PC-3 (cell line): ENCODE measurements at regions not wholly inside any gene's neighbourhood (a gene's known extent, or its start where the extent isn't known, plus 50 kb on each side); places are given as distances from the start of the nearest gene placed in this dataset.
"Not testable (repeated sequence)": the region's sequence is repeated elsewhere in the genome, so short reads cannot be mapped to it uniquely, and the experiment has no call there.

Experiments
- ATAC-seq: fragments of 200-7000 bp; cut with Tn5 transposase; 2 replicates; pipeline ENCODE4 v1.9.1; 2020; ENCODE audit warnings: mild to moderate bottlenecking, moderate library complexity
- BruUV-seq: library from RNA; stranded (reverse); fragments of 400-500 nt; replicated peaks from 2 replicates; lab custom pipeline; 2021; lab: Mats Ljungman, UMichigan
- CTCF ChIA-PET: fragments of 300-600 bp; sonication (Branson Sonifier 250); formaldehyde crosslinking; loops from one replicate; lab custom pipeline; 2022; ENCODE audit warnings: antibody characterized with exemption; lab: Charles Lee
- POLR2A ChIA-PET: fragments of 300-600 bp; sonication (Branson Sonifier 250); formaldehyde crosslinking; loops from one replicate; lab custom pipeline; 2022; ENCODE audit warnings: antibody characterized with exemption; ENCODE audit not compliant: unreplicated experiment; lab: Charles Lee
- DNase-seq: peaks from one replicate; pipeline ENCODE4 v3.0.0-alpha.2; 2015
- H2AFZ ChIP-seq: fragments of 300-600 bp; sonication (generic); 2 replicates; pipeline ENCODE4 v1.6.0; 2016; ENCODE audit warnings: antibody characterized with exemption, low read length
- H3F3A ChIP-seq: fragments of 300-600 bp; sonication (generic); one replicate; pipeline ENCODE4 v1.6.0; 2017; ENCODE audit warnings: antibody characterized with exemption, low read length, control low read depth, mild to moderate bottlenecking; ENCODE audit not compliant: unreplicated experiment
- H3K27ac ChIP-seq: fragments of 300-600 bp; sonication (generic); 2 replicates; pipeline ENCODE4 v1.5.1; 2016; ENCODE audit warnings: mild to moderate bottlenecking, low read length
- H3K27me3 ChIP-seq: fragments of 300-600 bp; sonication (generic); 2 replicates; pipeline ENCODE4 v1.6.1; 2016; ENCODE audit warnings: low read length, mixed read lengths
- H3K36me3 ChIP-seq: fragments of 300-600 bp; sonication (generic); 2 replicates; pipeline ENCODE4 v1.6.1; 2016; ENCODE audit warnings: low read depth, mixed run types, low read length, mixed read lengths
- H3K4me1 ChIP-seq: fragments of 300-600 bp; sonication (generic); 2 replicates; pipeline ENCODE4 v1.5.1; 2016; ENCODE audit warnings: low read length; ENCODE audit not compliant: insufficient read depth
- H3K4me2 ChIP-seq: fragments of 300-600 bp; sonication (generic); 2 replicates; pipeline ENCODE4 v1.6.0; 2016; ENCODE audit warnings: low read length
- H3K4me3 ChIP-seq: fragments of 300-600 bp; sonication (generic); 2 replicates; pipeline ENCODE4 v1.5.1; 2016; ENCODE audit warnings: mild to moderate bottlenecking, low read length, mixed read lengths
- H3K79me2 ChIP-seq: fragments of 300-600 bp; sonication (generic); 2 replicates; pipeline ENCODE4 v1.6.1; 2017; ENCODE audit warnings: low read length, mixed read lengths
- H3K9ac ChIP-seq: fragments of 300-600 bp; sonication (generic); 2 replicates; pipeline ENCODE4 v1.6.0; 2016; ENCODE audit warnings: mild to moderate bottlenecking, low read length
- H3K9me2 ChIP-seq: fragments of 300-600 bp; sonication (generic); replicated peaks from 2 replicates; pipeline ENCODE4 v1.6.1; 2016; ENCODE audit warnings: mixed run types, low read length, mixed read lengths
- H3K9me3 ChIP-seq: fragments of 300-600 bp; sonication (generic); 2 replicates; pipeline ENCODE4 v1.6.1; 2016; ENCODE audit warnings: low read length, mixed read lengths
- H4K20me1 ChIP-seq: fragments of 300-600 bp; sonication (generic); 2 replicates; pipeline ENCODE4 v1.6.1; 2016; ENCODE audit warnings: low read length, mixed read lengths
- EZH2 ChIP-seq: fragments of 300-600 bp; sonication (generic); IDR thresholded peaks from one replicate; pipeline ENCODE4 v1.6.1; 2017; ENCODE audit warnings: antibody characterized with exemption, mild to moderate bottlenecking, low read length; ENCODE audit not compliant: unreplicated experiment
- EZH2phosphoT487 ChIP-seq: fragments of 300-600 bp; sonication (generic); IDR thresholded peaks from 2 replicates; pipeline ENCODE4 v1.6.1; 2018; ENCODE audit warnings: mild to moderate bottlenecking, antibody characterized with exemption, low read length, borderline replicate concordance
- intact Hi-C: fragments of 100-400 bp; cut with micrococcal nuclease; formaldehyde crosslinking; loops from 2 replicates; pipeline ENCODE4 v1.9.0; 2023
- TF ChIP-seq, protein P1 (sequence below): fragments of 300-600 bp; sonication (generic); conservative IDR thresholded peaks from 2 replicates; pipeline ENCODE4 v1.5.1; 2017; ENCODE audit warnings: antibody characterized with exemption, low read depth, mild to moderate bottlenecking, low read length

DNA sequence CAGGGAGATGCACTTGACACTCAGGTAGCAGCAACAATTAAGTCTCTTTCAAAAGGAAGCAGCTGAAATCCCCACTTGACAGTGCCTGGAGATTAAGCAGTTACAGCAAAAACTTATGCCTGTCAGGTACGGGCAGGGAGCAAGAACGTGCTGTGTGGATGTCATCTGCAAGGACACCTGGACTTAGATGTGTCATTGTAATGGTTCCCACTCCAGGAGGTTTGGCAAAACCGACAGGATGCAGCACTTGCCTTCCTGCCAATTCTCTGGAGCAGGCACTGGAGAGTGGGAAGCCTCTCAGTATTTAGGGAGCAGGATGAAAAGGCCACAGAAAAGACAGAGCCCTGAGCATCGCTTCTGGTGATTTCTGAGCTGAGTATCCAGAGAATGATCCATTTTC is 292.4 kb downstream of the PDCD6IP start:
- POLR2A ChIA-PET = no interaction called here
- DNase-seq = no peak
- Histone ChIP-seq H3K9ac (no peak overlapping the region), H3K4me3 (no peak overlapping the region), H3K79me2 (no peaks in the 10 kb centered on the region), H3K27me3 (no peaks in the 10 kb centered on the region), H3K27ac (no peak overlapping the region), H3K36me3 (no peaks in the 10 kb centered on the region), H3K4me2 (no peak overlapping the region), H3K9me3 (no peaks in the 10 kb centered on the region), H3K4me1 (no peaks in the 10 kb centered on the region), H2AFZ (no peak overlapping the region), H3F3A (no peaks in the 10 kb centered on the region), H4K20me1 (no peaks in the 10 kb centered on the region), H3K9me2 (no peaks in the 10 kb centered on the region)
- TF ChIP-seq, protein P1, sequence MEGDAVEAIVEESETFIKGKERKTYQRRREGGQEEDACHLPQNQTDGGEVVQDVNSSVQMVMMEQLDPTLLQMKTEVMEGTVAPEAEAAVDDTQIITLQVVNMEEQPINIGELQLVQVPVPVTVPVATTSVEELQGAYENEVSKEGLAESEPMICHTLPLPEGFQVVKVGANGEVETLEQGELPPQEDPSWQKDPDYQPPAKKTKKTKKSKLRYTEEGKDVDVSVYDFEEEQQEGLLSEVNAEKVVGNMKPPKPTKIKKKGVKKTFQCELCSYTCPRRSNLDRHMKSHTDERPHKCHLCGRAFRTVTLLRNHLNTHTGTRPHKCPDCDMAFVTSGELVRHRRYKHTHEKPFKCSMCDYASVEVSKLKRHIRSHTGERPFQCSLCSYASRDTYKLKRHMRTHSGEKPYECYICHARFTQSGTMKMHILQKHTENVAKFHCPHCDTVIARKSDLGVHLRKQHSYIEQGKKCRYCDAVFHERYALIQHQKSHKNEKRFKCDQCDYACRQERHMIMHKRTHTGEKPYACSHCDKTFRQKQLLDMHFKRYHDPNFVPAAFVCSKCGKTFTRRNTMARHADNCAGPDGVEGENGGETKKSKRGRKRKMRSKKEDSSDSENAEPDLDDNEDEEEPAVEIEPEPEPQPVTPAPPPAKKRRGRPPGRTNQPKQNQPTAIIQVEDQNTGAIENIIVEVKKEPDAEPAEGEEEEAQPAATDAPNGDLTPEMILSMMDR = no peak
- TF ChIP-seq EZH2 (no peak), EZH2phosphoT487 (no peak)
- no peak for ATAC-seq
- no TSS peak for BruUV-seq
- intact Hi-C loops = no loop called here
- CTCF ChIA-PET = no interaction called here

DNA sequence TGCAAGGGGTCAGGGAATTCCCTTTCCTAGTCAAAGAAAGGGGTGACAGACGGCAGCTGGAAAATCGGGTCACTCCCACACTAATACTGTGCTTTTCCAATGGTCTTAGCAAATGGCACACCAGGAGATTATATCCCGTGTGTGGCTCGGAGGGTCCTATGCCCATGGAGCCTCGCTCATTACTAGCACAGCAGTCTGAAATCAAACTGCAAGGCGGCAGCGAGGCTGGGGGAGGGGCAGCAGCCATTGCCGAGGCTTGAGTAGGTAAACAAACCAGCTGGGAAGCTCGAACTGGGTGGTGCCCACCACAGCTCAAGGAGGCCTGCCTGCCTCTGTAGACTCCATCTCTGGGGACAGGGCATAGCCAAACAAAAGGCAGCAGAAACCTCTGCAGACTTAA is 295.9 kb downstream of the PDCD6IP start:
- H3K27me3 ChIP-seq, H3K9me2 ChIP-seq, DNase-seq, H3K36me3 ChIP-seq, H3K9me3 ChIP-seq, BruUV-seq, H3K79me2 ChIP-seq, H3K27ac ChIP-seq, H3K9ac ChIP-seq, H3K4me3 ChIP-seq, H3K4me1 ChIP-seq, intact Hi-C loops, H4K20me1 ChIP-seq, POLR2A ChIA-PET, H3K4me2 ChIP-seq, CTCF ChIA-PET, ATAC-seq, H3F3A ChIP-seq, H2AFZ ChIP-seq: not testable (repeated sequence)

DNA sequence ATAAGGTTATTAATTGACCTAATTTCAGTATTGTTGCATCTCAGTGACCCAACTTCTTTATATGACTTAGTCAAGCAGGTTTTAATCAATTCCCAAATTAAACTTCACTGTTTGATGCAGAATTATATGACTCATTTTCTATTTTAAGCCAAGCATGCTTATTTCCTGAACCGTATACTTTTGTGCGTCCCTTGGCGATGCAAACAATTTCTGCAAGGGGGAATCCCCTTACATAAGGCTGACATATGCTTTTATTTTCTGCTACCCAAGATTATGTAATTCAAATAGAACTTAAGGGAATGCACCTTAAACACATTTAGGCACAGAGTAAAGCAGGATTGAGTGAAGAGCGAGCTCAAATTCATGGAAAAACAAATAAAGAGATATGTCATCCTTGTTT is 303.9 kb downstream of the PDCD6IP start:
- ChIA-PET POLR2A (no interaction called here), CTCF (no interaction called here)
- Histone ChIP-seq H3K4me3 (no peak overlapping the region), H3K27me3 (no peaks in the 10 kb centered on the region), H3K4me1 (no peaks in the 10 kb centered on the region), H3K9ac (no peak overlapping the region), H3K9me3 (no peaks in the 10 kb centered on the region), H3K4me2 (no peak overlapping the region), H2AFZ (no peak overlapping the region), H3K9me2 (no peaks in the 10 kb centered on the region), H3K36me3 (no peaks in the 10 kb centered on the region), H3K27ac (no peak overlapping the region), H4K20me1 (no peaks in the 10 kb centered on the region), H3F3A (no peaks in the 10 kb centered on the region), H3K79me2 (no peaks in the 10 kb centered on the region)
- ATAC-seq = no peak
- intact Hi-C loops = no loop called here
- no TSS peak for BruUV-seq
- TF ChIP-seq EZH2 (no peak), EZH2phosphoT487 (no peak)
- TF ChIP-seq, protein P1 = no peak
- no peak for DNase-seq
